Panc1 (cell line): ENCODE measurements at regions not wholly inside any gene's neighbourhood (a gene's known extent, or its start where the extent isn't known, plus 50 kb on each side); places are given as distances from the start of the nearest gene placed in this dataset.

Source experiments
- ATAC-seq: fragments of 200-7000 bp; cut with Tn5 transposase; 2 replicates; pipeline ENCODE4 v1.9.1; 2020; ENCODE audit warnings: mild to moderate bottlenecking, moderate library complexity
- BruUV-seq: library from RNA; stranded (reverse); fragments of 400-500 nt; replicated peaks from 2 replicates; lab custom pipeline; 2021; lab: Mats Ljungman, UMichigan
- CTCF ChIA-PET: fragments of 300-600 bp; sonication (Branson Sonifier 250); formaldehyde crosslinking; loops from one replicate; lab custom pipeline; 2022; ENCODE audit warnings: antibody characterized with exemption; lab: Charles Lee
- POLR2A ChIA-PET: fragments of 300-600 bp; sonication (Branson Sonifier 250); formaldehyde crosslinking; loops from one replicate; lab custom pipeline; 2022; ENCODE audit warnings: antibody characterized with exemption; lab: Charles Lee
- DNase-seq: peaks from one replicate; pipeline ENCODE4 v3.0.0-alpha.2; 2010; ENCODE audit warnings: low read depth, low spot score
- H3K27ac ChIP-seq: 2 replicates; pipeline ENCODE4 v1.5.1; 2011; ENCODE audit warnings: mild to moderate bottlenecking, low read length, inconsistent platforms
- H3K27me3 ChIP-seq: fragments of 200-500 bp; sonication (Bioruptor generic); 2 replicates; pipeline ENCODE4 v1.6.0; 2014; ENCODE audit warnings: low read length, inconsistent platforms; ENCODE audit not compliant: control insufficient read depth, insufficient read depth
- H3K36me3 ChIP-seq: fragments of 200-500 bp; sonication (Bioruptor generic); 2 replicates; pipeline ENCODE4 v1.5.1; 2014; ENCODE audit warnings: inconsistent platforms, mild to moderate bottlenecking, low read length, moderate library complexity; ENCODE audit not compliant: control insufficient read depth, insufficient read depth
- H3K4me1 ChIP-seq: 2 replicates; pipeline ENCODE4 v1.5.1; 2011; ENCODE audit warnings: inconsistent platforms, mild to moderate bottlenecking, low read length, moderate library complexity; ENCODE audit not compliant: control insufficient read depth, insufficient read depth
- H3K4me3 ChIP-seq, 2 experiments: 2 replicates each; pipeline ENCODE4 v1.5.1; 2011 to 2012; ENCODE audit warnings: low read depth in 2 of 2, low read length in 2 of 2, mild to moderate bottlenecking in 2 of 2, inconsistent platforms in 1 of 2, moderate library complexity in 1 of 2
- H3K9me3 ChIP-seq: fragments of 200-500 bp; sonication (Bioruptor generic); 2 replicates; pipeline ENCODE4 v1.5.1; 2014; ENCODE audit warnings: low read depth, mild to moderate bottlenecking, inconsistent platforms, low read length, moderate library complexity; ENCODE audit not compliant: control insufficient read depth, insufficient read depth
- CTCF ChIP-seq: fragments of 450-650 bp; IDR thresholded peaks from 2 replicates; pipeline ENCODE4 v1.5.1; 2017; ENCODE audit warnings: mild to moderate bottlenecking
- POLR2AphosphoS5 ChIP-seq: IDR thresholded peaks from 2 replicates; pipeline ENCODE4 v1.6.1; 2012; ENCODE audit warnings: mild to moderate bottlenecking, low read depth, low read length, moderate library complexity
- SIN3A ChIP-seq: IDR thresholded peaks from 2 replicates; pipeline ENCODE4 v1.6.1; 2012; ENCODE audit warnings: low read depth, mild to moderate bottlenecking, low read length, moderate library complexity, borderline replicate concordance; ENCODE audit not compliant: insufficient read depth
- TCF7L2 ChIP-seq: IDR thresholded peaks from 2 replicates; pipeline ENCODE4 v1.6.1; 2011; ENCODE audit warnings: mild to moderate bottlenecking, low read depth, low read length, inconsistent platforms
- in situ Hi-C: cut with HindIII; loops from 2 replicates; pipeline ENCODE4 v1.10.0; 2016; ENCODE audit warnings: low sequenced_read_pairs, low pct_unique_long_range_greater_than_20kb
- intact Hi-C: fragments of 100-400 bp; cut with micrococcal nuclease; formaldehyde crosslinking; loops from one replicate; pipeline ENCODE4 v1.10.0; 2022; ENCODE audit not compliant: unreplicated experiment
- TF ChIP-seq, protein P1 (sequence below), 2 experiments: IDR thresholded peaks; 2 replicates each; pipeline ENCODE4 v1.6.1; 2011 to 2012; ENCODE audit warnings: low read depth in 2 of 2, control low read depth in 1 of 2, low read length in 1 of 2, mild to moderate bottlenecking in 1 of 2, moderate library complexity in 1 of 2; ENCODE audit not compliant: insufficient read depth in 1 of 2

DNA sequence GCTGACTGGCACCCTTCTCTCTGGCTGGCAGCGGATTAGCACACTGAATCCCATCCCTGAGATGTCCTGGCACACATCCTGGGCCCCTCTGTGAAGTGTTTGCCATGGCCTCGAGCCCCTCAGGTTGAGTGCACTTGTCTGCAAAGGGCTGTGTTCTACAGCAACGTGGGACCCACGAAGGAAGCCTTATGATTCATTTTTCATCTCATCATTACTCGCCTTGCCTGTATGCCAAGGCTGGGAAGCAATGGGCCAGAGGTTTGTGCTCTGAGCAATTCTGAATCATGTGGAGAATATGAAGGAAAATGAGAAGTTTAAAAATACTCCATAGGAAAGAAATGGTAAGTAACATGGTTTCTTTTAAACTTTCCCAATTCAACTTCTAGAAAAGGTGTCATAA is 124.8 kb upstream of the LMO4 start:
- Histone ChIP-seq H3K27me3 (no peaks in the 10 kb centered on the region; the same call in none of the 2 replicates), H3K27ac (no peak overlapping the region), H3K4me3 (no peak overlapping the region), H3K9me3 (no peaks in the 10 kb centered on the region), H3K36me3 (no peaks in the 10 kb centered on the region), H3K4me1 (no peaks in the 10 kb centered on the region)
- no TSS peak for BruUV-seq
- in situ Hi-C loops, result no loop called here
- ChIA-PET POLR2A (no interaction called here), CTCF (interaction anchor here (0.6 kb wide), 1 partner anchor 499 kb away, joined by 4 read pairs; the partner anchor contains the start of gene SH3GLB1)
- no peak for TF ChIP-seq TCF7L2
- no peak for DNase-seq
- peak; percentile 35; the same call in 1 of the 2 replicates for ATAC-seq
- intact Hi-C loops, result no loop called here

- in situ Hi-C loops, result no loop called here
- TF ChIP-seq CTCF (no peak), TCF7L2 (no peak), POLR2AphosphoS5 (no peak), SIN3A (no peak)
- TF ChIP-seq, protein P1, sequence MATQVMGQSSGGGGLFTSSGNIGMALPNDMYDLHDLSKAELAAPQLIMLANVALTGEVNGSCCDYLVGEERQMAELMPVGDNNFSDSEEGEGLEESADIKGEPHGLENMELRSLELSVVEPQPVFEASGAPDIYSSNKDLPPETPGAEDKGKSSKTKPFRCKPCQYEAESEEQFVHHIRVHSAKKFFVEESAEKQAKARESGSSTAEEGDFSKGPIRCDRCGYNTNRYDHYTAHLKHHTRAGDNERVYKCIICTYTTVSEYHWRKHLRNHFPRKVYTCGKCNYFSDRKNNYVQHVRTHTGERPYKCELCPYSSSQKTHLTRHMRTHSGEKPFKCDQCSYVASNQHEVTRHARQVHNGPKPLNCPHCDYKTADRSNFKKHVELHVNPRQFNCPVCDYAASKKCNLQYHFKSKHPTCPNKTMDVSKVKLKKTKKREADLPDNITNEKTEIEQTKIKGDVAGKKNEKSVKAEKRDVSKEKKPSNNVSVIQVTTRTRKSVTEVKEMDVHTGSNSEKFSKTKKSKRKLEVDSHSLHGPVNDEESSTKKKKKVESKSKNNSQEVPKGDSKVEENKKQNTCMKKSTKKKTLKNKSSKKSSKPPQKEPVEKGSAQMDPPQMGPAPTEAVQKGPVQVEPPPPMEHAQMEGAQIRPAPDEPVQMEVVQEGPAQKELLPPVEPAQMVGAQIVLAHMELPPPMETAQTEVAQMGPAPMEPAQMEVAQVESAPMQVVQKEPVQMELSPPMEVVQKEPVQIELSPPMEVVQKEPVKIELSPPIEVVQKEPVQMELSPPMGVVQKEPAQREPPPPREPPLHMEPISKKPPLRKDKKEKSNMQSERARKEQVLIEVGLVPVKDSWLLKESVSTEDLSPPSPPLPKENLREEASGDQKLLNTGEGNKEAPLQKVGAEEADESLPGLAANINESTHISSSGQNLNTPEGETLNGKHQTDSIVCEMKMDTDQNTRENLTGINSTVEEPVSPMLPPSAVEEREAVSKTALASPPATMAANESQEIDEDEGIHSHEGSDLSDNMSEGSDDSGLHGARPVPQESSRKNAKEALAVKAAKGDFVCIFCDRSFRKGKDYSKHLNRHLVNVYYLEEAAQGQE (IDR thresholded peaks at IDR 0.05; ENCODE audit: insufficient read depth in 1 of 2, low read depth in 2 of 2, low read length in 1 of 2), result no peak
- H3K4me1 ChIP-seq, result no peaks in the 10 kb centered on the region
- H3K4me3 ChIP-seq, result no peak overlapping the region
- CTCF ChIA-PET, result interaction anchor here (0.6 kb wide), 1 partner anchor 500 kb away, joined by 4 read pairs; the partner anchor contains the start of gene SH3GLB1
- DNase-seq (no peak), ATAC-seq (no peak)
- intact Hi-C loops, result no loop called here
- H3K27ac ChIP-seq, result no peak overlapping the region
- H3K36me3 ChIP-seq, result no peaks in the 10 kb centered on the region
- no TSS peak for BruUV-seq
- POLR2A ChIA-PET, result no interaction called here
- H3K9me3 ChIP-seq, result no peaks in the 10 kb centered on the region
- H3K27me3 ChIP-seq, result no peaks in the 10 kb centered on the region; the same call in none of the 2 replicates
Observed at GRCh38 chr1:87204441-87204840, 124.2 kb upstream of the LMO4 start.

DNA sequence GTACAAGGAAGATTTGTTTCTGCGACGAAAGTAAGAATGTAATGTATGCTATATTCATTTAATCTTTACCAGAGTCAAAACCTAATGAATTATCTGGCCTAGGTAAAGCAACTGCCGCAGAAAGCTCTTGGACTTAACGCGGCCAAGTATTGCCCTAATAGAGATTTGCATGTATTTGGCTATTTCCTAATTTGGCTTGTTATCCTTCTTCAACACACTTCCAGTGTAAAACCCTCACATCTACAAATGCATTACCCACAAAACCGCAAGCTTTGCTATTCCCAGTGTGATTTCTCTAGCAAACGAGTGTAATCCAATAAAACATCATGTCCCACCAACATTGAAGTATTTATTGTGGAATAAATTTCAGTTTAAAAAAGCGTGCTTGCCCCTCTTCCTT is 123.8 kb upstream of the LMO4 start:
- no peak overlapping the region for H3K27ac ChIP-seq
- ChIA-PET POLR2A (no interaction called here), CTCF (no interaction called here)
- no peaks in the 10 kb centered on the region for H3K9me3 ChIP-seq
- no peaks in the 10 kb centered on the region for H3K4me1 ChIP-seq
- DNase-seq (no peak), ATAC-seq (no peak)
- no TSS peak for BruUV-seq
- no peak overlapping the region for H3K4me3 ChIP-seq
- in situ Hi-C loops, result no loop called here
- no peaks in the 10 kb centered on the region; the same call in none of the 2 replicates for H3K27me3 ChIP-seq
- intact Hi-C loops, result no loop called here
- TF ChIP-seq POLR2AphosphoS5 (no peak), TCF7L2 (no peak), SIN3A (no peak), CTCF (no peak)
- TF ChIP-seq, protein P1 (IDR thresholded peaks at IDR 0.05; ENCODE audit: insufficient read depth in 1 of 2, low read depth in 2 of 2, low read length in 1 of 2), result no peak
- no peaks in the 10 kb centered on the region for H3K36me3 ChIP-seq
